GM12878 (cell line): ENCODE measurements at regions not wholly inside any gene's neighbourhood (a gene's known extent, or its start where the extent isn't known, plus 50 kb on each side); places are given as distances from the start of the nearest gene placed in this dataset.

ENCODE experiments used
- ATAC-seq: fragments of 200-7000 bp; cut with Tn5 transposase; 3 replicates; pipeline ENCODE4 v1.9.1; 2020; ENCODE audit warnings: mild to moderate bottlenecking, moderate library complexity
- BruUV-seq: library from RNA; stranded (reverse); fragments of 400-500 nt; replicated peaks from 2 replicates; lab custom pipeline; 2021; lab: Mats Ljungman, UMichigan
- CTCF ChIA-PET: fragments of 300-600 bp; sonication (Branson Sonifier 250); formaldehyde crosslinking; extraction: SDS; loops from one replicate; lab custom pipeline; 2021; ENCODE audit warnings: inconsistent platforms; lab: Yijun Ruan, JAX
- POLR2A ChIA-PET: fragments of 350-600 bp; formaldehyde crosslinking; extraction: SDS; loops from one replicate; lab custom pipeline; 2021; ENCODE audit warnings: inconsistent platforms; lab: Charles Lee
- RAD21 ChIA-PET: fragments of 300-600 bp; sonication (Branson Sonifier 250); formaldehyde crosslinking; loops from one replicate; lab custom pipeline; 2023; ENCODE audit warnings: antibody characterized with exemption; ENCODE audit not compliant: unreplicated experiment; lab: Charles Lee
- SMC1A ChIA-PET: fragments of 300-600 bp; sonication (Branson Sonifier 250); formaldehyde crosslinking; loops from one replicate; lab custom pipeline; 2023; ENCODE audit not compliant: unreplicated experiment, uncharacterized antibody; lab: Charles Lee
- DNase-seq: peaks from one replicate; pipeline ENCODE4 v3.0.0-alpha.2; 2011; ENCODE audit warnings: low read depth, low spot score
- FAIRE-seq: peaks from 3 replicates; lab custom pipeline; 2011; peaks lifted over from hg19 to GRCh38; lab: Jason Lieb, UNC
- H2AFZ ChIP-seq: 2 replicates; pipeline ENCODE4 v1.6.0; 2011; ENCODE audit warnings: low read depth, low read length, control low read depth; ENCODE audit not compliant: control insufficient read depth
- H3K27ac ChIP-seq: 2 replicates; pipeline ENCODE4 v1.5.1; 2011; ENCODE audit warnings: control low read depth; ENCODE audit not compliant: control insufficient read depth, insufficient read depth
- H3K27me3 ChIP-seq, 2 experiments: replicated peaks in 1 of 2; 2 replicates each; pipeline versions ENCODE4 v1.6.0 to v1.6.1; 2011; ENCODE audit warnings: low read length in 1 of 2; ENCODE audit not compliant: control insufficient read depth in 2 of 2, insufficient read depth in 2 of 2
- H3K36me3 ChIP-seq, 2 experiments: 2 replicates each; pipeline ENCODE4 v1.5.1; 2011; ENCODE audit warnings: low read length in 1 of 2; ENCODE audit not compliant: control insufficient read depth in 2 of 2, insufficient read depth in 2 of 2
- H3K4me1 ChIP-seq: 2 replicates; pipeline ENCODE4 v1.6.1; 2011; ENCODE audit warnings: mild to moderate bottlenecking, low read length, moderate library complexity, mixed read lengths; ENCODE audit not compliant: control insufficient read depth, insufficient read depth
- H3K4me2 ChIP-seq: 2 replicates; pipeline ENCODE4 v1.6.0; 2011; ENCODE audit warnings: control low read depth; ENCODE audit not compliant: control insufficient read depth, insufficient read depth
- H3K4me3 ChIP-seq: fragments of 200-600 bp; sonication (generic); 2 replicates; pipeline ENCODE4 v1.5.1; 2016
- H3K79me2 ChIP-seq: 2 replicates; pipeline ENCODE4 v1.6.0; 2011; ENCODE audit warnings: low read length; ENCODE audit not compliant: control insufficient read depth, insufficient read depth
- H3K9ac ChIP-seq: 2 replicates; pipeline ENCODE4 v1.8.0; 2011; ENCODE audit warnings: low read length, control low read depth, mixed read lengths; ENCODE audit not compliant: control insufficient read depth, insufficient read depth
- H3K9me3 ChIP-seq: replicated peaks from 3 replicates; pipeline ENCODE4 v1.5.1; 2011; ENCODE audit warnings: mild to moderate bottlenecking, low read length; ENCODE audit not compliant: control insufficient read depth, insufficient read depth
- H4K20me1 ChIP-seq: 2 replicates; pipeline ENCODE4 v1.6.0; 2011; ENCODE audit not compliant: control insufficient read depth, insufficient read depth
- ETV6 ChIP-seq, 2 experiments: fragments of 450-650 bp in 1 of 2; IDR thresholded peaks in 1 of 2; conservative IDR thresholded peaks in 1 of 2; 2 replicates each; pipeline ENCODE4 v1.6.1; 2014; ENCODE audit warnings: antibody characterized with exemption in 1 of 2, borderline replicate concordance in 1 of 2, low read depth in 1 of 2, mild to moderate bottlenecking in 1 of 2, moderate library complexity in 1 of 2
- IKZF1 ChIP-seq: fragments of 450-650 bp; conservative IDR thresholded peaks from 2 replicates; pipeline ENCODE4 v1.6.1; 2017; ENCODE audit warnings: antibody characterized with exemption, mild to moderate bottlenecking
- POU2F2 ChIP-seq: IDR thresholded peaks from 3 replicates; pipeline ENCODE4 v1.6.1; 2011; ENCODE audit warnings: low read depth, mild to moderate bottlenecking, low read length, borderline replicate concordance
- STAT3 ChIP-seq: IDR thresholded peaks from 2 replicates; pipeline ENCODE4 v1.6.1; 2011; ENCODE audit warnings: low read depth, low read length, improper control_type of control experiment
- ZNF274 ChIP-seq: IDR thresholded peaks from one replicate; pipeline ENCODE4 v1.8.0; 2011; ENCODE audit not compliant: insufficient read length, insufficient read depth
- ZZZ3 ChIP-seq: IDR thresholded peaks from 2 replicates; pipeline ENCODE4 v1.6.1; 2011; ENCODE audit warnings: low read depth; ENCODE audit not compliant: control insufficient read depth, insufficient read length
- WGBS: methylation state at CpG from one replicate; pipeline ENCODE4 v1.1.6; 2016; ENCODE audit warnings: low lambda C conversion rate; ENCODE audit not compliant: insufficient replicate concordance, insufficient coverage; ENCODE audit errors: missing lambda C conversion rate; 5-methylcytosine and 5-hydroxymethylcytosine counted together
- in situ Hi-C: fragments of 300-500 bp; cut with MboI; formaldehyde crosslinking; loops from 9 replicates; pipeline ENCODE4 v1.14.3; 2018; ENCODE audit warnings: mixed read lengths
- intact Hi-C: fragments of 100-400 bp; cut with micrococcal nuclease; formaldehyde crosslinking; loops from one replicate; pipeline ENCODE4 v1.14.2; 2022; ENCODE audit not compliant: unreplicated experiment

GRCh38 chr4:25535278-25535677, 120.4 kb upstream of the SLC34A2 start:
- SMC1A ChIA-PET: no interaction called here
- POLR2A ChIA-PET: no interaction called here
- Histone ChIP-seq H3K27ac (no peak overlapping the region), H3K36me3 (no peaks in the 10 kb centered on the region), H3K9me3 (no peaks in the 10 kb centered on the region), H3K4me1 (no peaks in the 10 kb centered on the region), H3K4me3 (no peak overlapping the region), H3K9ac (no peak overlapping the region), H4K20me1 (no peaks in the 10 kb centered on the region), H3K79me2 (no peaks in the 10 kb centered on the region), H3K4me2 (no peak overlapping the region), H3K27me3 (no peaks in the 10 kb centered on the region; a peak in 1 of 4 replicates), H2AFZ (no peak overlapping the region)
- intact Hi-C loops: no loop called here
- TF ChIP-seq ZNF274 (no peak), STAT3 (no peak), ZZZ3 (no peak)
- BruUV-seq: no TSS peak
- WGBS: 0% methylated on average over 2 of the region's 2 CpGs
- RAD21 ChIA-PET: interaction anchor here (1.1 kb wide), 1 partner anchor 39 kb away, joined by 3 read pairs; no protein-coding TSS in a partner anchor
- ATAC-seq (no peak), FAIRE-seq (no peak), DNase-seq (no peak)
- CTCF ChIA-PET: no interaction called here
- in situ Hi-C loops: no loop called here

GRCh38 chr4:25535701-25536473, 119.8 kb upstream of the SLC34A2 start:
- no peaks in the 10 kb centered on the region for H4K20me1 ChIP-seq
- no peaks in the 10 kb centered on the region for H3K79me2 ChIP-seq
- ATAC-seq (no peak), FAIRE-seq (no peak), DNase-seq (no peak)
- SMC1A ChIA-PET: no interaction called here
- POLR2A ChIA-PET: no interaction called here
- in situ Hi-C loops (no loop called here), intact Hi-C loops (no loop called here)
- no TSS peak for BruUV-seq
- H3K27me3 ChIP-seq: no peaks in the 10 kb centered on the region; a peak in 1 of 4 replicates
- H3K4me2 ChIP-seq: no peak overlapping the region
- TF ChIP-seq ETV6 (conservative IDR thresholded peaks at IDR 0.05 in 1 of 2, IDR thresholded peaks at IDR 0.05 in 1 of 2; ENCODE audit: borderline replicate concordance in 1 of 2, low read depth in 1 of 2): no peak
- TF ChIP-seq POU2F2: no peak
- no peak for TF ChIP-seq IKZF1
- RAD21 ChIA-PET: interaction anchor here (1.1 kb wide), 1 partner anchor 38 kb away, joined by 3 read pairs; no protein-coding TSS in a partner anchor
- H3K9me3 ChIP-seq: no peaks in the 10 kb centered on the region
- no peak overlapping the region for H3K27ac ChIP-seq
- no peak overlapping the region for H2AFZ ChIP-seq
- no peaks in the 10 kb centered on the region for H3K36me3 ChIP-seq
- H3K4me1 ChIP-seq: no peaks in the 10 kb centered on the region
- no peak overlapping the region for H3K4me3 ChIP-seq
- H3K9ac ChIP-seq: no peak overlapping the region
- under 1% methylated on average over 9 of the region's 10 CpGs for WGBS
- CTCF ChIA-PET: interaction anchor here (0.5 kb wide), 1 partner anchor 59 kb away, joined by 3 read pairs; no protein-coding TSS in a partner anchor
